ENCODE measurements at regions not wholly inside any gene's neighbourhood (a gene's known extent, or its start where the extent isn't known, plus 50 kb on each side); places are given as distances from the start of the nearest gene placed in this dataset.

GRCh38 chr4:159505266-159505975 lies 402.5 kb downstream of the RAPGEF2 start:
- peaks cover 8% of the 10 kb centered on the region for H3K4me1 ChIP-seq (ENCODE audit: control insufficient read depth, insufficient read depth, low read length)
- H3K9ac ChIP-seq (ENCODE audit: low read depth, low read length) = no peak overlapping the region
- H3K36me3 ChIP-seq (ENCODE audit: control insufficient read depth, insufficient read depth, low read length) = no peaks in the 10 kb centered on the region
- H3K4me3 ChIP-seq (ENCODE audit: low read depth, low read length) = no peak overlapping the region
- H3K9me3 ChIP-seq (ENCODE audit: control insufficient read depth, insufficient read depth, low read length) = no peaks in the 10 kb centered on the region
- no peaks in the 10 kb centered on the region for H3K27me3 ChIP-seq (ENCODE audit: control insufficient read depth, insufficient read depth, low read length)

- H3K9ac ChIP-seq (ENCODE audit: low read depth, low read length) = no peak overlapping the region
- no peaks in the 10 kb centered on the region for H3K36me3 ChIP-seq (ENCODE audit: control insufficient read depth, insufficient read depth, low read length)
- H3K27me3 ChIP-seq (ENCODE audit: control insufficient read depth, insufficient read depth, low read length) = no peaks in the 10 kb centered on the region
- H3K9me3 ChIP-seq (ENCODE audit: control insufficient read depth, insufficient read depth, low read length) = no peaks in the 10 kb centered on the region
- H3K4me1 ChIP-seq (ENCODE audit: control insufficient read depth, insufficient read depth, low read length) = peaks cover 8% of the 10 kb centered on the region
- H3K4me3 ChIP-seq (ENCODE audit: low read depth, low read length) = no peak overlapping the region
These were observed 404.1 kb downstream of the RAPGEF2 start for GRCh38 chr4:159506801-159507517.

- Histone ChIP-seq H3K9me3 (ENCODE audit: control insufficient read depth, insufficient read depth, low read length) (no peaks in the 10 kb centered on the region), H3K27me3 (ENCODE audit: control insufficient read depth, insufficient read depth, low read length) (no peaks in the 10 kb centered on the region), H3K9ac (ENCODE audit: low read depth, low read length) (no peak overlapping the region), H3K4me1 (ENCODE audit: control insufficient read depth, insufficient read depth, low read length) (peaks cover 2% of the 10 kb centered on the region), H3K4me3 (ENCODE audit: low read depth, low read length) (no peak overlapping the region), H3K36me3 (ENCODE audit: control insufficient read depth, insufficient read depth, low read length) (no peaks in the 10 kb centered on the region)
These were observed 406.1 kb downstream of the RAPGEF2 start for GRCh38 chr4:159508917-159509500.

GRCh38 chr4:159512348-159512747 lies 409.5 kb downstream of the RAPGEF2 start:
- H3K27me3 ChIP-seq (ENCODE audit: control insufficient read depth, insufficient read depth, low read length) = no peaks in the 10 kb centered on the region
- no peak overlapping the region for H3K9ac ChIP-seq (ENCODE audit: low read depth, low read length)
- H3K36me3 ChIP-seq (ENCODE audit: control insufficient read depth, insufficient read depth, low read length) = no peaks in the 10 kb centered on the region
- H3K9me3 ChIP-seq (ENCODE audit: control insufficient read depth, insufficient read depth, low read length) = no peaks in the 10 kb centered on the region
- no peak overlapping the region for H3K4me3 ChIP-seq (ENCODE audit: low read depth, low read length)
- no peaks in the 10 kb centered on the region for H3K4me1 ChIP-seq (ENCODE audit: control insufficient read depth, insufficient read depth, low read length)

DNA sequence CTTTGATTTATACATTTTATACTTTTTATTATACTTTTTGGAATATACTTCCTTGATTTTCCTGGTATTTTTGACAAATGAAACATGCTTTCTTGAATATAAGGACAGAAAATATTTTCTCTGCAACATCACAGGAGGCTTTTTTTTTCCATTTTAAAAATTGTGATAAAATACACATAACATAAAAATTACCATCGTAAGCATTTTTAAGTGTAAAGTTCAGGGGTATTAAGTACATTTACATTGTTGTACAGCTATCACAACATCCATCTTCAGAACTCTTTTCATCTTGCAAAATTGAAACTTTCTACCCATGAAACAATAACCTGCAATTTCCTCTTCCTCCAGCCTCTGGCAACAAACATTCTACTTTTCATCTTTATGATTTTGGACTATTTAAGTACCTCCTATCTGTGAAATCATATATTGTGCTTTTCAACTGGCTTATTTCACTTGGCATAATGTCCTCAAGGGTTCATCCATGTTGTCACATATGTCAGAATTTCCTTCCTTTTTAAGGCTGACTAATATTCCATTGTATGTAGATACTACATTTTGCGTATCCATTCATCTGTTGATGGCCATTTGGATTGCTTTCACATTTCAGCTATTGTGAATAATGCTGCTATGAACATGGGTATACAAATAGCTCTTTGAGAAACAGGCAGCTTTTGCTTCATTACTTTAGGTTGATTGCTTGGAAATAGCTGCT lies 412.6 kb downstream of the RAPGEF2 start:
- no peaks in the 10 kb centered on the region for H3K36me3 ChIP-seq (ENCODE audit: control insufficient read depth, insufficient read depth, low read length)
- H3K27me3 ChIP-seq (ENCODE audit: control insufficient read depth, insufficient read depth, low read length) = no peaks in the 10 kb centered on the region
- no peak overlapping the region for H3K4me3 ChIP-seq (ENCODE audit: low read depth, low read length)
- no peaks in the 10 kb centered on the region for H3K4me1 ChIP-seq (ENCODE audit: control insufficient read depth, insufficient read depth, low read length)
- no peak overlapping the region for H3K9ac ChIP-seq (ENCODE audit: low read depth, low read length)
- no peaks in the 10 kb centered on the region for H3K9me3 ChIP-seq (ENCODE audit: control insufficient read depth, insufficient read depth, low read length)

GRCh38 chr4:159516556-159517140 lies 413.8 kb downstream of the RAPGEF2 start:
- no peaks in the 10 kb centered on the region for H3K9me3 ChIP-seq (ENCODE audit: control insufficient read depth, insufficient read depth, low read length)
- no peaks in the 10 kb centered on the region for H3K27me3 ChIP-seq (ENCODE audit: control insufficient read depth, insufficient read depth, low read length)
- no peaks in the 10 kb centered on the region for H3K36me3 ChIP-seq (ENCODE audit: control insufficient read depth, insufficient read depth, low read length)
- H3K4me3 ChIP-seq (ENCODE audit: low read depth, low read length) = no peak overlapping the region
- H3K9ac ChIP-seq (ENCODE audit: low read depth, low read length) = no peak overlapping the region
- no peaks in the 10 kb centered on the region for H3K4me1 ChIP-seq (ENCODE audit: control insufficient read depth, insufficient read depth, low read length)

GRCh38 chr4:159520074-159520473 lies 417.2 kb downstream of the RAPGEF2 start:
- H3K4me1 ChIP-seq (ENCODE audit: control insufficient read depth, insufficient read depth, low read length) = no peaks in the 10 kb centered on the region
- no peaks in the 10 kb centered on the region for H3K36me3 ChIP-seq (ENCODE audit: control insufficient read depth, insufficient read depth, low read length)
- no peak overlapping the region for H3K4me3 ChIP-seq (ENCODE audit: low read depth, low read length)
- H3K9me3 ChIP-seq (ENCODE audit: control insufficient read depth, insufficient read depth, low read length) = no peaks in the 10 kb centered on the region
- H3K27me3 ChIP-seq (ENCODE audit: control insufficient read depth, insufficient read depth, low read length) = no peaks in the 10 kb centered on the region
- no peak overlapping the region for H3K9ac ChIP-seq (ENCODE audit: low read depth, low read length)

DNA sequence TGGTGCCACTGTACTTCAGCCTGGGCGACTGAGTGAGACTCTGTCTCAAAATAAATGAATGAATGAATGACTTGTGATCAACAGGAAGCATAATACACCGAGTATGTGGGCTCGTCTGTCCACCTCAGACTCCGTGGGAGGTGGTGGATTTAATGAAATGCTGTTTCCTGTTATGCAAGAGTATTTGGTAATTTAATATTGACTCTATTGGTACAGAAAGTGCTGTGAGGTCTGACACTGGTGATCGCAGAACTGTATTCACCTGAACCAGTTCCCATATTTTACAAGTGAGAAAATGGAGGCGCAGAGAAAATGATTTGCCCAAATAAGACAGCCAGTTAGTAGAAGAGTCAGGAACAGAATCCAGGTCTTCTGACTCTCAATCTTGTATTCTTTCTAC lies 423.3 kb downstream of the RAPGEF2 start:
- H3K27me3 ChIP-seq (ENCODE audit: control insufficient read depth, insufficient read depth, low read length) = no peaks in the 10 kb centered on the region
- no peak overlapping the region for H3K9ac ChIP-seq (ENCODE audit: low read depth, low read length)
- no peak overlapping the region for H3K4me3 ChIP-seq (ENCODE audit: low read depth, low read length)
- no peaks in the 10 kb centered on the region for H3K4me1 ChIP-seq (ENCODE audit: control insufficient read depth, insufficient read depth, low read length)
- H3K36me3 ChIP-seq (ENCODE audit: control insufficient read depth, insufficient read depth, low read length) = no peaks in the 10 kb centered on the region
- H3K9me3 ChIP-seq (ENCODE audit: control insufficient read depth, insufficient read depth, low read length) = no peaks in the 10 kb centered on the region

DNA sequence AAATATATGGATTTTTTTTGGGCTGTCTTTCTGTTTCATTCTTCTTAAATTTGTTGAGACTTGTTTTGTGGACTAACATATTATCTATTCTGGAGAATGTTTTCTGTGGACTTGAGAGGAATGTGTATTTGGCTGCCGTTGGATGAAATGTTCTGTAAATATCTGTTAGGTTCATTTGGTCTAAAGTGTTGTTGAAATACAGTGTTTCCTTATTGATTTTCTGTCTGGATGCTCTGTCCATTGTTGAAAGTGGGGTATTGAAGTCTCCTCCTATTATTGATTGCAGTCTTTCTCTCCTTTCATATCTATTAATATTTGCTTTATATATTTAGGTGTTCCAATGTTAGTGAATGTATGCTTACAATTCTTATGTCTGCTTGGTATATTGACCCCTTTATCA lies 431.8 kb downstream of the RAPGEF2 start:
- H3K4me1 ChIP-seq (ENCODE audit: control insufficient read depth, insufficient read depth, low read length) = no peaks in the 10 kb centered on the region
- no peak overlapping the region for H3K9ac ChIP-seq (ENCODE audit: low read depth, low read length)
- H3K4me3 ChIP-seq (ENCODE audit: low read depth, low read length) = no peak overlapping the region
- peaks cover 7% of the 10 kb centered on the region for H3K9me3 ChIP-seq (ENCODE audit: control insufficient read depth, insufficient read depth, low read length)
- H3K36me3 ChIP-seq (ENCODE audit: control insufficient read depth, insufficient read depth, low read length) = no peaks in the 10 kb centered on the region
- no peaks in the 10 kb centered on the region for H3K27me3 ChIP-seq (ENCODE audit: control insufficient read depth, insufficient read depth, low read length)

- Histone ChIP-seq H3K4me3 (ENCODE audit: low read depth, low read length) (no peak overlapping the region), H3K9ac (ENCODE audit: low read depth, low read length) (no peak overlapping the region), H3K4me1 (ENCODE audit: control insufficient read depth, insufficient read depth, low read length) (peaks cover 12% of the 10 kb centered on the region), H3K9me3 (ENCODE audit: control insufficient read depth, insufficient read depth, low read length) (peaks cover 7% of the 10 kb centered on the region), H3K36me3 (ENCODE audit: control insufficient read depth, insufficient read depth, low read length) (no peaks in the 10 kb centered on the region), H3K27me3 (ENCODE audit: control insufficient read depth, insufficient read depth, low read length) (no peaks in the 10 kb centered on the region)
These were observed 435.7 kb downstream of the RAPGEF2 start for GRCh38 chr4:159538556-159538955.

- Histone ChIP-seq H3K27me3 (ENCODE audit: control insufficient read depth, insufficient read depth, low read length) (no peaks in the 10 kb centered on the region), H3K36me3 (ENCODE audit: control insufficient read depth, insufficient read depth, low read length) (no peaks in the 10 kb centered on the region), H3K9ac (ENCODE audit: low read depth, low read length) (no peak overlapping the region), H3K4me1 (ENCODE audit: control insufficient read depth, insufficient read depth, low read length) (peaks cover 12% of the 10 kb centered on the region), H3K4me3 (ENCODE audit: low read depth, low read length) (no peak overlapping the region), H3K9me3 (ENCODE audit: control insufficient read depth, insufficient read depth, low read length) (peaks cover 7% of the 10 kb centered on the region)
These were observed 437.2 kb downstream of the RAPGEF2 start for GRCh38 chr4:159540038-159540437.

Measured in iPS-15b (cell line).